HFFc6 (cell line): ENCODE measurements at regions not wholly inside any gene's neighbourhood (a gene's known extent, or its start where the extent isn't known, plus 50 kb on each side); places are given as distances from the start of the nearest gene placed in this dataset.

ENCODE experiments used
- DNase-seq: peaks from one replicate; pipeline ENCODE4 v3.0.0-alpha.2; 2018
- H3K27ac Mint-ChIP-seq: 2 replicates; pipeline ENCODE4 v1.8.0; 2020; ENCODE audit warnings: mild to moderate bottlenecking, mixed read lengths
- H3K27me3 Mint-ChIP-seq: 2 replicates; pipeline ENCODE4 v1.8.0; 2021; ENCODE audit warnings: mild to moderate bottlenecking, moderate library complexity, mixed read lengths; ENCODE audit not compliant: insufficient read depth
- H3K36me3 Mint-ChIP-seq: 2 replicates; pipeline ENCODE4 v1.8.0; 2021; ENCODE audit warnings: low read depth, mixed read lengths
- H3K4me1 Mint-ChIP-seq: 2 replicates; pipeline ENCODE4 v1.8.0; 2020; ENCODE audit warnings: low read depth, mixed read lengths
- H3K4me3 Mint-ChIP-seq: 2 replicates; pipeline ENCODE4 v1.8.0; 2020; ENCODE audit warnings: mild to moderate bottlenecking, moderate library complexity, mixed read lengths
- H3K9me3 Mint-ChIP-seq: 2 replicates; pipeline ENCODE4 v1.8.0; 2020; ENCODE audit warnings: mild to moderate bottlenecking, mixed read lengths
- CTCF ChIP-seq: fragments of 200-600 bp; sonication (generic); IDR thresholded peaks from 2 replicates; pipeline ENCODE4 v1.5.0; 2021; ENCODE audit warnings: antibody characterized with exemption, mild to moderate bottlenecking

- H3K27me3 Mint-ChIP-seq, result peaks cover 8% of the 10 kb centered on the region
- no peak for DNase-seq
- no peak overlapping the region for H3K27ac Mint-ChIP-seq
- no peaks in the 10 kb centered on the region for H3K9me3 Mint-ChIP-seq
- no peak for TF ChIP-seq CTCF
- no peaks in the 10 kb centered on the region for H3K36me3 Mint-ChIP-seq
- no peak overlapping the region for H3K4me3 Mint-ChIP-seq
- no peaks in the 10 kb centered on the region for H3K4me1 Mint-ChIP-seq
Measured at GRCh38 chr14:49467091-49467490, 119.1 kb downstream of the RPS29 start.

- Mint-ChIP-seq H3K4me1 (no peaks in the 10 kb centered on the region), H3K27ac (no peak overlapping the region), H3K36me3 (no peaks in the 10 kb centered on the region), H3K4me3 (no peak overlapping the region), H3K9me3 (no peaks in the 10 kb centered on the region), H3K27me3 (peaks cover 8% of the 10 kb centered on the region)
- no peak for DNase-seq
- peak; percentile 24; the same call in 1 of the 2 replicates for TF ChIP-seq CTCF
Measured at GRCh38 chr14:49464885-49465284, 121.3 kb downstream of the RPS29 start.

- DNase-seq, result no peak
- Mint-ChIP-seq H3K36me3 (no peaks in the 10 kb centered on the region), H3K27ac (no peak overlapping the region), H3K4me1 (no peaks in the 10 kb centered on the region), H3K27me3 (peaks cover 5% of the 10 kb centered on the region), H3K9me3 (no peaks in the 10 kb centered on the region), H3K4me3 (no peak overlapping the region)
- TF ChIP-seq CTCF, result no peak
Measured at GRCh38 chr14:49463146-49463545, 123.0 kb downstream of the RPS29 start.

GRCh38 chr14:49461529-49462401 lies 124.4 kb downstream of the RPS29 start:
- Mint-ChIP-seq H3K9me3 (no peaks in the 10 kb centered on the region), H3K36me3 (no peaks in the 10 kb centered on the region), H3K4me1 (no peaks in the 10 kb centered on the region), H3K27ac (no peak overlapping the region), H3K27me3 (peaks cover 5% of the 10 kb centered on the region), H3K4me3 (no peak overlapping the region)
- peak; percentile 68 for DNase-seq
- peak; percentile 90 for TF ChIP-seq CTCF

- Mint-ChIP-seq H3K36me3 (no peaks in the 10 kb centered on the region), H3K4me1 (no peaks in the 10 kb centered on the region), H3K27ac (no peak overlapping the region), H3K9me3 (no peaks in the 10 kb centered on the region), H3K27me3 (peaks cover 5% of the 10 kb centered on the region), H3K4me3 (no peak overlapping the region)
- no peak for DNase-seq
- TF ChIP-seq CTCF, result no peak
Measured at GRCh38 chr14:49460662-49461061, 125.5 kb downstream of the RPS29 start.
